NCI-H1417 (cell line): ENCODE measurements at regions not wholly inside any gene's neighbourhood (a gene's known extent, or its start where the extent isn't known, plus 50 kb on each side); places are given as distances from the start of the nearest gene placed in this dataset.
"Not testable (repeated sequence)": the region's sequence is repeated elsewhere in the genome, so short reads cannot be mapped to it uniquely, and the experiment has no call there.

ENCODE experiments used
- DNase-seq, 3 experiments: peaks; one replicate each; lab custom pipeline; 2025; lab: John Stamatoyannopoulos, UW

DNA sequence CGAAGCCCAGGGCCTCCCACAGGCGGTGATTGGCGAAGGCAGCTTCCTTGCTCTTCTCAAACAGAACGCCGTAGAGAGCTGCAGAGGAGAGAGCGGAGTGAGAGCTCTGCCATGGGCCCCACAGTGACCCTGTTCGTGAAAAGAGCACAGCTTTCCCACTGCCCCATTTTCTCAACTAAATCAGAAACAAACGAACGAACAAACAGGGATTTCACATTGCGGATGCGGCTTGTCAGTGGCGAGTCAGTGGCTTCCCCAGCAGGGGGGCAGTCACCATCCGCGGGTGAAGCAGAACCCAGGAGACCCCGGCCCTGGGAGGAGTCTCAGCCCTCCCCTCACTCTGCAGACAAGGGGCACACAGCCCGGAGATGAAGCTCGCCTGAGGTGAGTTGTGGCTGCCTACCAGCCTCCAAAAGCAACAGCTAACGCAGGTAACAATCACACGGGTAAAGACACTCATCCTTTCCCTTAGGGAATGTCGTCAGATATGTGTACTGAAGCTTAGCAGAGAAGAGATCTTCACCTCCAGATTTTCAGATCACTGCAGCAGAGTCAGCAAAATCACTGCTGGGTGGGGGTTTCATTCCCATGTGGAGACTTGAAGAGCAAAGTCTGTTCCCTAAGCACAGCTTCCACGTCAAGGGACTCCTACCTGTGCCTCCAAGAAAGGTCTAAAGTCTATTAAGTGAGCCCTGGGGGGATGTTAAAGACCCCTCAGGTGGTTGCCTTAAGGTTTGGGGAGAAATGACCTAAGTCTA is 51.2 kb upstream of the GPR31 start:
- no peak for DNase-seq

DNA sequence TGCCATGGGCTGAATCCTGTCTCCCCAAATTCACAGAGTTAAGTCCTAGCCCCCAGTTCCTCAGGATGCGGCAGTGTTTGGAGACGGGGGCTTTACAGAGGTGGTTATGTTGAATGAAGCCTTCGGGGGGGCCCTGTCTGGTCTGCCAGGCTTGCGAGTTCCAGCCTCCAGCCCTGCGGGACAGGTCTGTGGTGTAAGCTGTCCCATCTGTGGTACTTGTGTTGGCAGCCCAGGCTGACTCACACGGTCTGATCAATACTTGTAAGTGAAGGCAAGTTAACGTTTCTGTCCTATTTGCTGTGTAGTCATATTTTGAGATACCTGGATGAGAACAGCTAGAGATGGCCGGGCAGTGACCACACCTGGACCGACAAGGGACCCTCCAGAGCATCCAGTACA is 51.8 kb upstream of the GPR31 start:
- DNase-seq: no peak

DNA sequence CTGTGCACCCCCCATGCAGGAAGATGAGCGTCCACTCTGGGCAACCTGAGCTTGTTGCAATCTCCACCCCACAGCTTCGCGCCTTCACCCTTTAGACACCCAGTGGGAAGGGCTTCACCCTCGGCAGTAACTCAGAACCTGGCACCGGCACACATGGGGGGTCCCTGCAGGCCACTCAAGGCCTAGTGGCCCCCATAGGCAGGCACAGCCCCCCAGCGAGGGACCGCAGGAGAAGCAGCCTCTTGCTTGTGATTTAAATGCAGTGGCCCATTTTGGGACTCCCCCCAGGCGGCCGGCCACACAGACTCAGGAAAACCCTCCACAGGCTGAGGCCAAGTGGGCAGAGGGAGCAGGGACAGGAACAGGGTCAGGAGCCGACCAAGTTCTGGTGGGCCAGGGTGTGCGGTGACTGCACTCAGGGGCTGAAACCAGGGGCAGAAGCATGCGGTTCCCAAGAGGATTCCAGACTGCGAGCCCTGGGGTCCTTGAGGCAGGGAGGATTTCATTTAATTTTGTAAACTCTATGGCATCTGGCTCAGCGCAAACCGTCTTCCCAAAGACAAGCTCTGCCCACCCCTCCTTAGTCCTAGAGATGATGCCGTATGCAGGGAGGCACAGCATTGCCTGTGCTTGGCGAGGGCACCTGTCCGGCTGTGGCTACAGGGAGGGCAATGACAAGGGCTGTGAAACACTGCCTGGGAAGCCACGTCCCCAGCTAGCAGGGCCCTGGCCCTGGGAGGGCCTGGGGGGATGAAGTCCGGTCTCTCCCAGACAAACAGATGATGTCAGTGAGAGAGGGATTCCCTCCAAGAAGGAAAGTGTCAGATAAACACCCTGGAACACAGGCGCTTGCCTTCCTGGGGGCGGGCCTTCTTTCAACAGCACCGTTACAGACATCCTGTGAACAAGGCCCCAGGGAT is 52.9 kb upstream of the GPR31 start:
- DNase-seq: peak in 2 of 3 experiments; percentile 34 to 41

DNA sequence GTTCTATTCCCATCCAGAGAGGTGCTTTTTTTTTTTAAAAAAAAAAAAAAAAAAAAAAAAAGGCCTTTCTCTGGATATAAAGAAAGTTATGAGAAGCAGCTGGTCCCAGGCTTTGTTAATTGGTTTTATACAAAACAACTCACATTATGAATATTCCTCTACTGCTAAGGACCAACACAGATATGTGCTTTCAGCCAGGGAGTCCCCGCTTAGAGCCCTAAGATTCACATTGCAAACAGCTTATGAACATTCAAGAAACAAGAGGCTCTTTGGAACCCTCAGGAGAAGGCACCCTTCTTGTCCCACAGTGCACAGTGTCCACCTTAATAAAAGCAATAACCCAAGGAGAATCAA is 53.5 kb upstream of the GPR31 start:
- DNase-seq: no peak

DNA sequence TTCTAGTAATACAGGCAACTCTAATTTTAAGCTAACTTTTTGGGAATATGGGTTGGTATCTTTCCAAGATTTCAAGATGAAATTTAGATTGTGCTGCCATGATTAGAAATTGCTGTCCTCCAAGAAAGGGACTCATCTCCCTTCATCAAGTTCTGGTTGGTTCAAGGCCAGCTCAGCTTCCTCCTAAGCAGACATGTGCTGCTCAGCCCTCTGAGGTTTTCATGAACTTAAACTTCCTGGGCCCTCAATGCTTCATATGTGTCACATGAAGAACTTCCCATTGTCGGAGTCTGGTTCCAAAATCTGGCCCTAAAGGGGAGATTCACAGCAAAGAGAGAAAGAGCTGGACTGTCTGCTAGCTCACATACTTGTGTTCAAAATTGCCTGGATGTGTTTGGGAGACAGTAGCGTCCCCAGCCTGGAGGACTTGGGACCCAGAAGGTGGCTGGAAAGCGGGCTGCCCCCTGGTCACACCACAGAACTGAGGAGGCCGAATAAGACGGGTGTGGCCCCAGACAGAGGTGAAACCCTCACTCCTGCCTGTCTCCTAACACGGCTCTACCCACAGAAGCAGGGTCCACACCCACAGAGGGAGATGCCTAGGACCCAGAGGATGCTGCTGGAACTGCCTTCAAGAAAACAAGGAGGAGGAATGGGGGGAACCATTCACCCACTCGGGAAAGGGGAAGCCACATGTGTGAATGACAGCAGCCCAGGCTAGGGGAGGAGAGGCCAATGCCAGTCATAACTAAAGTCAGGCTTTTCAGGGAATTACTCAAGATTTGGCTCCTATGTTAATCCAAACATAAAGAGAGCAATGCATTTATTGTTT is 54.3 kb upstream of the GPR31 start:
- DNase-seq: no peak

DNA sequence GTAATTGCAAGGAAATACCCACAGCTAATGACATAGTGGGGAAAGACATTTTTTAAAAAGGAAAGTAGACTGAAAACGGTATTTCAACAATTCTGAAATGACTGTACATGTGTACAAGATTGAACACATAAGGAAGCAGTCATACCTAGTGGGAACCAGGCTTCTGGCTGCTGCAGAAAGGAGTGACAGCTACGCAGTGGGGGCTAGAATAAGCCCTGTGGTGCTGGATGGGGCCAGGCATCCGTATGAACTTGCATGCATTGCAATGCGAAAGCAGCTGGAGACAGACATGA is 54.9 kb upstream of the GPR31 start:
- no peak for DNase-seq

DNA sequence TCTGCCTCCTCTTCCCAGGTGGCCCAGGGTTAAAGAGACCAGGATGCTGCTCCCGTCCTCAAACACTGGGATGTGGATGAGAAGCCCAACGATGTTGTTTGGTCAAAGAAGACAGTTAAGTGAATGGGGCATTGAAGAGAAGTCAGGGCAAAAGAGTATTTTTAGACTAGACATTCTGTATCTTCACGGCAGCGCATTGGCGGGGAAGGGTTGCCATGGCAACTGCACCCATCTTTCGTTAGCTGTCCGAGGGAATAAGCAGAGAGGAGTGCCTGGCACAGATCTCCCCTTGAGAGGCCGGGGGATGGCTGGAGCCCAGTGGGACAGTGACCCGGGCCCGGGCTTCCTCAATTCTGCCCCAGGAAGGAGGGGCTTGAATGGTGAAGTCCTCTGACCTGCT is 56.4 kb upstream of the GPR31 start:
- peak in 1 of 3 experiments; percentile 55 for DNase-seq

DNA sequence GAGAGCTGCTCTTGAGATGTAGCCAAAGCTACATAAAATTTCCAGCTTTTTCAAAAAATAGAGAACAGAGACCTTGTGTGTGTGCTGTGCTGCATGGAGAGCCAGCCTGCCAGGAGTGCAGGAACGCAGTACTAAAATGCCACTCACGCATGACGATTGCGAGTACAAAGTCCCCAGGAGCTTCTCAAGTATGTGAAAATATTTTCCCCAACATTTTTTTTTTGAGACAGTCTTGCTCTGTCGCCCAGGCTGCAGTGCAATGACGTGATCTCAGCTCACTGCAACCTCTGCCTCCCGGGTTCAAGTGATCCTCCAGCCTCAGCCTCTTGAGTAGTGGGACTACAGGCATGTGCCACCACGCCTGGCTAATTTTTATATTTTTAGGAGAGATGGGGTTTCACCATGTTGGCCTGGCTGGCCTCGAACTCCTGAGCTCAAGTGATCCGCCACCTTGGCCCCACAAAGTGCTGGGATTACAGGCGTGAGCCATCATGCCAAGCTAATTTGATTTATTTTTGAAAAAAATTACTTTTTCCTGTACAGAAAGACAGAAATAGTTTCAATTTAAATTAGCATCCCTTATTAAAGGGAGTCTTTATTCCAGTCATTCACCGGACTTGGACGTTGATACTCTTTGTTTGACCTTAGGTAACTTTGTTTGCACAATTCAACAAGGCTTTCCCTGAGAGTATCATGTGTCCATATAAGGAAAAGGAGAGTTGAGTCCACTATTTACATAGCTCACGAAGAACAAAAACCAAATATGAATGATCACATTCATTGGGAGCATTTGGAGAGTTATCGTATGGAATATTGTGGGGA is 57.9 kb upstream of the GPR31 start:
- not testable (repeated sequence) for DNase-seq

DNA sequence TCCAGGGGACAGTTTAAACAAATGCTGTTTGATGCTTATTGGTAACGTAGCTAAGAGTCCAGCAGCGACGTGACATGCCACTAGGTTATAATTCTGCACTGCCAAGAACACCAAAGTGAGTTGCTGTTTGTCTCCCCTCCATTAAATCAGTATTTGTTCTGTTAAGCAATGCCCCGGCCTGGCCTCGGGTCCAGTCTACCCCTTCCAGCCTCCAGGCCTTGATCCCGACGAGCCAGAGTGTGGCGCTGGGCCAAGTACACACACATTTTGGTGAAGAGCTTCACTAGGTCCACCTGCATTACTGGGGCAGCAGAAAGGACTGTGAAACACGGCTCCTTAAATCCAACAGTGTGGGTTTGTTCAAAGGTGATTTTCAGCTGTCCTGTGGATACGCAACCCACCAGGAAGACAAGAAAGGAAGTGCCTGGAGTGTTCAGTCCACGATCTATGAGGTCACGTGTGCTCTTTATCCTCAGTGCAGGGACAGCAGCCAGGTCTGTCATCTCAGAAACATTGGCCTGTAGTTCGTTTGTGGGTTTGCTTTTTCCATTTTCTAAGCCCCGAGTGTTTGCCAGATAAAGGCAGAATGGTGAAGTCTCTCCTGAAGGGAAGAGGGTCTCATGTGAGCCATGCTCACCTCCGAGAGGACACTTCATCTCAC is 58.7 kb upstream of the GPR31 start:
- not testable (repeated sequence) for DNase-seq

DNA sequence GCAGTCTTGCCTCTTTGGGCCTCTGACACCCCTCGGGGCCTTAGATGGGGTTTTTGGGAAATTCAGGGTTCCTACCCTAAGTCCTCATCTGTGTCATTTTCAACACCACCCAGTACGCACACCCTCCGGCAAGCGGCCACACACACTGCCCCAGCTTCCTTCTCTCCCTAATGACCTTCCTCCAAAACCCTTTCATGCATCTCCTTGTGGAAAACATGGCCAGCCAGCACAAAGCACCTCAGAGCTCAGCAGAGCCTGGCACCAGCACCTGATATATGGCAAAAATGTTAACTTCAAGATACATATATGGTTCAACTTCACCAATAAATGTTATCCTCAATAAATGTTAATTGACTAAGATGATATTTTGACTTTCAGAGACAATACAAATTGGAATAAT is 59.3 kb upstream of the GPR31 start:
- DNase-seq: not testable (repeated sequence)

DNA sequence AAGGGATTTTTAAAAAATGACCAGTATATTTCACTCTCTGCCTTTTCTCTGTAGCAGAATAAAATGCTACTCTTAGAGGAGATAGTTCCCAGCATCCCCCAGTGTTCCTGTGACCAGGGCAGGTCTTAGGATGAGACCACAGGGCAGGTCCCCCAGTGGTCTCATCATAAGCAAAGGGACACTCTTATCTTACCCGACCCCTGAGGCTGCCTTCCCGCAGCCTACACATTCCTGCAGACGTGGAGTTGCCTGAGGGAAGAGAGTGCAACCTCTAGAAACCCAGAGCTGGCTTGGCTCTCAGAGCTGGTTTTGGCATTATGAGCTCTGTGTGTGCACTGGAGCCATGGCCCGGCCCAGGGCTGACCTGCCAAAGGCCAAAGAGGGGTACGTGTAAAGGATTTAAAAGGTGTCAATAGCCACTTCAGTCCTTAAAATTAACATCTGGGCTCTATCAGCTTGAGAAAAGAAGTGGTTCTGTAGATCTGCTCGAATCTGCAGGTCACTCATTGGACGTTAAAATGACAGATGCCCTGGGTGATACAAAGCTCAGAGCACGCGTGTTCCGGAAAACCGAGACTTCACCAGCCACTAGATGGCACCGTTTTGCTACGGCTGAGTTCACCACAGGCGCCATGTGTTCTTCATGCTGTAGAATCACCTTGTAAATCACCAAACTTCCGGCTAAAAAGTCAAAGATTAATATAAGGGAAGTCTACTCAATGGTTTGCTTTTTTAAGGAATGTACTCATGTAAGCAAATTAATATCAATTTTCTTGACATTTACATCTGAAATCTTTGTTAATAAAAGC is 60.4 kb upstream of the GPR31 start:
- peak; percentile 8 to 64 (median 26) for DNase-seq

DNA sequence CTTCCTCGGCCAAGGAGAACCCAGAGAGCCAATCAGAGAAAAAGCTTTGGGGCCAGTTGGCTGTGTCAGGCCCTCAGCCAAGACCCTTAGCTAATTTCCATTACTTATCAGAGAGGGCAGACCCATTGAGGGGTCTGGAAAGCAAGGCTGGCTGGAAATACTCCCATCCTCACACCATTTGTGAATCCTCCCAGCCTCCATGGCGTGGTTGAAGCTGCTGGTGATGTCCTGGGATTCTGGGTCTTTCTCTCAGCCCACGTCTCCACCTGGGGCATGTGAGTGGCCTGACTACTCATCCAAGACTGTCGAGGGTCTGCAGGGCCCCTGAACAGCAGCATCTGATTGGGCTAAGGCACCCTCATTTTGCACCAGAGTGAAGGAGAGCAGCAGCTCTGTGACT is 61.3 kb upstream of the GPR31 start:
- DNase-seq: not testable (repeated sequence)

DNA sequence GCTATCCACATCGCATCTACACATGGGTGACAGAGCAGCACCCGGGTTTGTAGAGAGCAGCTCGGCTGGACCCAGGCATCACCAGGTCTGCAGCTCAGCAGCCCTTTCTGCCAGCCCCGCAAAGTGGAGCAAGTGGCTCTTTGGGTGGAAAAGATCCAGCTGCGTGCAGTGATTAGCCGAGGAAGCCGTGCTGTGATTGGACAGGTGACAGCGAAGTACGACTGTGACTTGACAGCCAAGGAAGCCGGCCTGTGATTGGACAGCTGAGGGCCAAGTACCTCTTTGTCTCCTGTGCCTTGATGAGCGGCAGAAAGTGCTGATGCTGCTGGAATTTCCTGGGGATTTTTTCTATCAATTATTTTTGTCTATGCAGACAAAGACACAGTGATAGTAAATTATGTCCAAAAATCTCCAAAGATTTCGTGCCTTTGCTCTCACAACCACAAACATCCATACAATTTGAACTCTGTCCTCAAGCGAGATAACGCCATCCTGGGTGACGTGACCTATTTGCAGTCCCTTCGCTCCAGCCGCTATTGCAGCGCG is 62.3 kb upstream of the GPR31 start:
- peak in 1 of 3 experiments; percentile 18 for DNase-seq

DNA sequence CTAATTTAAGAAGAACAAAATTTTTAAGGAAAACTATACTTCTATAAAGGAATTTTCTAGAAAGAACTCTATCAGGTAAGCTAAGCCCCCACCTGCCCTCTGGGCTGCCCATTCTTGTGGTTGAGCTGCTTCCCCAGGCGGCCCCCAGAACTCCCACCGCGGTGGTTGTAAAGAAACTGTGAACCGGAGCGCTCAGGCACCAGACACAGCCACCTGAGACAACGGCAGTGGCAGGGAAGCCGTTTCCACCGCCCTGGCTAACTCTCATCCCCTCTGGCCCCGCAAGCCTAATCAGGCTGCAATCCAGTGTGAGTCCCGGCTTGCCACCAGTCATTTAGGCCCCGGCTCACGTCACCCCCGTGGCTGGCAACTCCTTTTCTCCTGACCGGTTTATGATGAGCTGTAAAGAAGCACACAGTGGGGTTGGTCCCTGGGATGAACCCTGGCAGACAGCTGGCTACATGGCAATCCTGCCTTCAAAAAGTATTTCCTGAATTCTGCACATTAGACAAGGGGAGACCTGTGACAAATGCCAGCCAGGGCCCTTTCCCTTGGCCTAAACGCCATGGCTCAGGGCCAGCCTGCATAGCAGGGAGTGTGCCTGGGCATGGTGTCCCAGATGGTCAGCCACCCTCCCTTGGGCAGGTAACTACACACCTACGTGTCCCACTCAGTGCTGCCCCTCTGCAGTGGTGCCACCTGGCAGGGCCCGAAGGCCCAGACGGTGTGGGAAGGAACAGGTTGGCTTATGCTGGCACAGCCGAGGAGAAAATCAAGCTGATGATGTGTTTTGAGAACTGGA is 63.8 kb upstream of the GPR31 start:
- DNase-seq: no peak

DNA sequence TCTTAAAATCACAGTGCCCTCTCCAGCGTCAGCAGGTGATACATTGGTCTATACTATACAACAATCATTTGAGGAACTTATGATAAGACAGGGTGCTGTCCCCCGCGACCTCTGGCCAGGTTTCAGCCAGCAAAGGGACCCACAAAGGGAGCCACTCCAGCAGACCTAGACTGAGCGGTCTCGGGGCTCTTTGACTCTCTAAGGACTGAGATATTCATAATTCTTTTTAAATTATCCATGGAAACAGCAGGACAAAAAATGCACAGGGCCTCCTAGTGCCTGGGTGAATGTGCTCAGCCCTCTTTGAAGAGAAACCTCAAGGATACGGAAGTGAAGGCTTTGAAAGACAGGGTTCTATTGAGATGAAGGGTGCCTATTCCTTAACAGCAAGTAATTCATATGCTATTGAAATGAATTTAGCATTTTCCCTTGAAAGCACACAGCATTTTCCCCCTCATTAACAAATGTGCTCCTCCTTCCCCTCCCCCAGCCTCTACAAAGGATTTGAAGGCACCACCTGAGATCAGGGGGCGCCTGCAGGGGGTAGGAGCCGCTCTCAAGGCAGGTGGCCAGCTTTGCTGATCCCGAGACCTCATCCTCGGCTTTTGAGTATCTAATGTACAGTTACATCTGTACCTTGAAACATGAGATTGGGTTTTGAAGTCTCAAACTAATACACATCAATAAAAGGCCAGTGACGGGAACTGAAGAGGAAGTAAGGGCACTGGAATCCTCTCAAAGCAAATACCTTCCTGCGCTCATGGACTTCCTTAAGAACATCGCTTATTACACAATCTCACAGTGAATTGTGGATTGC is 65.3 kb upstream of the UNC93A start:
- DNase-seq: peak in 2 of 3 experiments; percentile 19 to 42

DNA sequence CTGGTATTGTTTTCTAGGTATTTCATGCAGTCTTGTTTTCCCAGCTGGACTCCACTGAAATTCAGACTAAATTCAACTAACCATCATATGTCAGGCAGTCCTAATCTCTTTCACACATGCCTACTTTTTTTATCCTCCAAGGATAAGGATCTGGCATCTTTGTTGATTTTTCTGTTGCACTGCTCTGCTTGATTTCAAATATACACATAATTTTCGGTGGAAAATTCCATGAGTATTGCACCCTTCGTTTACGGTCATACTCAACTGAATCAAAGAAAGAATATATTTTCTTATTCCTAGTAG is 64.8 kb upstream of the UNC93A start:
- no peak for DNase-seq

DNA sequence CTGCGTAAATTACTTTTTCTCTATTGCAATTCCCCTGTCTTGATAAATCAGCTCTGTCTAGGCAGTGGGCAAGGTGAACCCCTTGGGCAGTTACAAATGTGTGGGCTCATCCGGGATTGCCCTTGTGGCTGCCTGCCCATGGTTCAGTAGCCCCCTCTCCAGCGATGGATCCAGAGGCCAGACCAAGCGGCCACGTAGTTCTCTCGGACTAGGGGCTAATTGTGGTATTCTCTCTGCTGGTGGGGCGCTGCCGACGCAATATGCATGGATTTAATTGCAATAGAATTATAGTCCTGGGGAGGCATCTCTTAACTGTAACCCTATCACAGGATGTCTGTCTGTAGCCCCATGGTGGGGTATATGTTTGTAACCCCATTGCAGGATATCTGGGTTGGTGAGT is 64.3 kb upstream of the UNC93A start:
- DNase-seq: no peak

DNA sequence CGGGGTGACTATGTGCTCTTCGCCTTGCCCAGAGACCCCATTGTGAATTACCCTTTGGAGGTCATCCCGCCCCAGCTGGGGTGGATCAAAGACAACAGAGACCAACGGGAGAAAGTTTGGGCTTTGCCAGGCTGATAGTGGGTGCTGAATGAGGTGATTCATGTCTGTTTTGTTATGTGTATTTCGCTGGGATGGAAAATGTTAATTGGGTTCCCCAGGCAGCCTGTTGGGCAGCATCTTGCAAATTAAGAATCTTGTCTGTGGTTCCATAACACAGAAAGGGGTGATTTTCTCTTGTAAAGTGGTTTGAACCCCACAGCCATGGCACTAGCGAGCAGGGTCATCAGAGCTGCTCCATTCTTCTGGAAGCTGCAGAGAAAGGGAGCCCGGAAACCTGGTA is 63.1 kb upstream of the UNC93A start:
- no peak for DNase-seq
